ENCODE measurements at regions not wholly inside any gene's neighbourhood (a gene's known extent, or its start where the extent isn't known, plus 50 kb on each side); places are given as distances from the start of the nearest gene placed in this dataset.

DNA sequence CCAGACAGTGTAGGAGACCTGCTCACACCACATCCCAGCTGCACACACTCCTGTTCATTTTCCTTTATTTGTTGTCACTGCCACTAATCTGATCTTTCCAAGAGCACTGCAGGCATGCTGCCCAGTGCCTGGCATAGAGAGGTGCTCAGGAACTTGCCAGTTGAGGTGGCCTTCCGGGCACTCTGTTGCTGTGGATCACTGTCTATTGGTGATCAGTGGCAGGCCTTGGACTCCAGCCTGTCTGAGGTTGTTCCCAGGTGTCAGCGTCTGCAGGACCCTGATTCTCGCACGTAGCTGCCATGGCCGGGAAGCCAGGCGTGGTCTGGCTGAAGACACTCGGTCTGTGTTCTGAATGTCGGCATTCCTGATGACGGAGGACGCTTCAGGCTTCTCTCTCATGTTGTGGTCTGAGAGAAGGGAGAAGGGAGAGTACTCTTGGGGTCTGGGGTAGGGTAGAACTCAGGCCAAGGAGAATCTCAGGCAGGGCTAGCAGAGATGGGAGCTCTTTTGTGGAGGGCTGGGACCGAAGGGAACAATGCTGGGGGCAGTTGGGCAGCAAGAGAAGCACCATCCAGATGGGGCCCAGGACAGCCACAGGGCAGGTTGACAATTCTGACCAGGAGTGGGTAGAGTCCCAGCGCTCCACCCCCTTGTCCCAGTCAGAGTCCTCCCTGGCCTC is 240.9 kb downstream of the MYCN start:
- TF ChIP-seq EP300 (IDR thresholded peaks at IDR 0.05) (no peak), POLR2AphosphoS5 (IDR thresholded peaks at IDR 0.05) (no peak), POLR2A (IDR thresholded peaks at IDR 0.05) (no peak)
- TF ChIP-seq, protein P1, sequence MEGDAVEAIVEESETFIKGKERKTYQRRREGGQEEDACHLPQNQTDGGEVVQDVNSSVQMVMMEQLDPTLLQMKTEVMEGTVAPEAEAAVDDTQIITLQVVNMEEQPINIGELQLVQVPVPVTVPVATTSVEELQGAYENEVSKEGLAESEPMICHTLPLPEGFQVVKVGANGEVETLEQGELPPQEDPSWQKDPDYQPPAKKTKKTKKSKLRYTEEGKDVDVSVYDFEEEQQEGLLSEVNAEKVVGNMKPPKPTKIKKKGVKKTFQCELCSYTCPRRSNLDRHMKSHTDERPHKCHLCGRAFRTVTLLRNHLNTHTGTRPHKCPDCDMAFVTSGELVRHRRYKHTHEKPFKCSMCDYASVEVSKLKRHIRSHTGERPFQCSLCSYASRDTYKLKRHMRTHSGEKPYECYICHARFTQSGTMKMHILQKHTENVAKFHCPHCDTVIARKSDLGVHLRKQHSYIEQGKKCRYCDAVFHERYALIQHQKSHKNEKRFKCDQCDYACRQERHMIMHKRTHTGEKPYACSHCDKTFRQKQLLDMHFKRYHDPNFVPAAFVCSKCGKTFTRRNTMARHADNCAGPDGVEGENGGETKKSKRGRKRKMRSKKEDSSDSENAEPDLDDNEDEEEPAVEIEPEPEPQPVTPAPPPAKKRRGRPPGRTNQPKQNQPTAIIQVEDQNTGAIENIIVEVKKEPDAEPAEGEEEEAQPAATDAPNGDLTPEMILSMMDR (IDR thresholded peaks at IDR 0.05): no peak
- intact Hi-C loops (cut with DNase I): no loop called here
- H3K4me1 ChIP-seq: no peaks in the 10 kb centered on the region
- H3K27ac ChIP-seq: no peak overlapping the region
- no peaks in the 10 kb centered on the region for H3K27me3 ChIP-seq
- no peaks in the 10 kb centered on the region for H3K36me3 ChIP-seq
- H3K9me3 ChIP-seq: no peaks in the 10 kb centered on the region
- WGBS, 2 donors: 93 to 97% methylated on average over 12 of the region's 12 CpGs
- no peak overlapping the region for H3K4me3 ChIP-seq
- no peak for DNase-seq

DNA sequence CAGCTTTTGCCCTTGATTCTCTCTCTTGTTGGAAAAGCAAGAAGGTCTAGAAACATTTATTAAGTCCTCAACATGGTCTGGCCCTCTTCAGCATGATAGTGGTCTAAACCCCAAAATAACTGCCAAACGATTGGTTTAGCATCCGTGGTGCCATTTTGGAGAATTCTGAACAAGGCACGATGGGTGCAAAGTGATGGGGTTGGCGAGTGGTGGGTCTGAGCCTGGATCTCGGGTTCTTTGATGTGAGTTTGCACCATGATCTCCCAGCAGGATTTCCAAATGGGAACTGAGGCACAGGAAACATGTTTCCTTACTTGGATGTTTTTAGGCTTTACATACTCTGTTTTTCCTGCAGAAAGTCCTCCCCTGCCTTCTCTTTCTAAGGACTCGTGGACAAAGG is 240.3 kb downstream of the MYCN start:
- DNase-seq: no peak
- TF ChIP-seq EP300 (IDR thresholded peaks at IDR 0.05) (no peak), POLR2AphosphoS5 (IDR thresholded peaks at IDR 0.05) (no peak), POLR2A (IDR thresholded peaks at IDR 0.05) (no peak)
- TF ChIP-seq, protein P1 (IDR thresholded peaks at IDR 0.05): no peak
- no peak overlapping the region for H3K4me3 ChIP-seq
- H3K27me3 ChIP-seq: no peaks in the 10 kb centered on the region
- no peak overlapping the region for H3K27ac ChIP-seq
- no peaks in the 10 kb centered on the region for H3K4me1 ChIP-seq
- H3K9me3 ChIP-seq: no peaks in the 10 kb centered on the region
- intact Hi-C loops (cut with DNase I): no loop called here
- no peaks in the 10 kb centered on the region for H3K36me3 ChIP-seq
- 93 to 94% methylated on average over 6 of the region's 6 CpGs for WGBS, 2 donors

DNA sequence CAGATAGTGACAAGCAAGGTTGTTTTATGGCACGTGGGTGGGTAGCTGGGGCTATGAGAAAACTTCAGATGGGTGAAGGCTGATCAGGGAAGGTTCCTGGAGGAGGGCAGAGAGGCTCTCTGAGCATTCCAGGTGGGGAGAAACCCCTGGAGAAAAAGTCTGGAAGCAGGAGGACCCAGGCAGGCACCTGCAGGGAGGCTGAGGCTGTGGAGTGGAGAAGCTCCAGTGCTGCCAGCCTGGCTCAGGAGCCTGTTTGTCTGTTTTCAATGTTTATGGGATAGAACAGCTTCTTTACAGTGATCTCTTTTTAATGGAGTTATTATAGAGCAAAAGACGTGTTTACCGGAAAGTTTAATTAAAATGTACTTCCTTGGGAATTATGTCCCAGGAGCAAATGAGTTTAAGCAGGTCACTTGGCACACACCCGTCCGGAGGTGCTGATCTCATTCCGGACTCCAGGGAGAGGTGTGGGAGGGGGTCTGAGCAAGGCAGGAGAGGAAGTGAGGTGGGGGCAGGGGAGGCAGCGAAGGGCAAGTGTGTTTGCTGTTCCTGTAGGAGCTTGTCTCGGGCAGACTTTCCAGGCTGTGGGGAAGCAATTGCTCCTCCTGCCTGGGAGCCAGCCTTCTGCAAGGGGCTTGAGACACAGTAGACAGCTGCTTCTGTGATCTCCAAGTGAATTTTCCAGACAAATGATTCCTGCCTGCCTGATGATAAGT is 239.5 kb downstream of the MYCN start:
- no peaks in the 10 kb centered on the region for H3K36me3 ChIP-seq
- intact Hi-C loops (cut with DNase I): no loop called here
- H3K27ac ChIP-seq: no peak overlapping the region
- WGBS, 2 donors: 22 to 50% methylated on average over 8 of the region's 8 CpGs
- H3K9me3 ChIP-seq: no peaks in the 10 kb centered on the region
- H3K27me3 ChIP-seq: no peaks in the 10 kb centered on the region
- no peak overlapping the region for H3K4me3 ChIP-seq
- TF ChIP-seq EP300 (IDR thresholded peaks at IDR 0.05) (no peak), POLR2A (IDR thresholded peaks at IDR 0.05) (no peak), POLR2AphosphoS5 (IDR thresholded peaks at IDR 0.05) (no peak)
- TF ChIP-seq, protein P1 (IDR thresholded peaks at IDR 0.05): no peak
- no peak for DNase-seq
- no peaks in the 10 kb centered on the region for H3K4me1 ChIP-seq

DNA sequence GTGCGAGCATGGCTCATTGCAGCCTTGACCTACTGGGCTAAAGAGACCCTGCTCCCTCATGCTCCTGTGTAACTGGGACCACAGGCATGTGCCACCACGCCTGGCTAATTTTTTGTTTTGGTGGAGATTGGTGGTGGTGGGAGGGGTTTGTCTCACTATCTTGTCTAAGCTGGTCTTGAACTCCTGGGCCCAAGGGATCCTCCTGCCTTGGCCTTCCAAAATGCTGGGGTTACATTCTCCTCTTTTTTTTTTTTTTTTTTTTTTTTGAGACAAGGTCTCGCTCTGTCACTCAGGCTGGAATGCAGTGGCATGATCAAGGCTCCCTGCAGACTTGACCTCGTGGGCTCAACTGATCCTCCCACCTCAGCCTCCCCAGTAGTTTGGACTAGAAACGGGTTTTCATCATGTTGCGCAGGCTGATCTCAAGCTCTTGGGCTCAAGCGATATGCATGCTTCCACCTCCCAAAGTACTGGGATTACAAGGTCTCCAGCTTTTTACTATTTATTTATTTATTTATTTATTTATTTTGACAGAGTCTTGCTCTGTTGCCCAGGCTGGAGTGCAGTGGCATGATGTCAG is 238.3 kb downstream of the MYCN start:
- 93 to 94% methylated on average over 7 of the region's 7 CpGs for WGBS, 2 donors
- no peaks in the 10 kb centered on the region for H3K9me3 ChIP-seq
- no peaks in the 10 kb centered on the region for H3K36me3 ChIP-seq
- DNase-seq: no peak
- no peak for TF ChIP-seq POLR2AphosphoS5 (IDR thresholded peaks at IDR 0.05)
- no peak for TF ChIP-seq POLR2A (IDR thresholded peaks at IDR 0.05)
- TF ChIP-seq EP300 (IDR thresholded peaks at IDR 0.05): no peak
- TF ChIP-seq, protein P1 (IDR thresholded peaks at IDR 0.05): no peak
- no peaks in the 10 kb centered on the region for H3K4me1 ChIP-seq
- intact Hi-C loops (cut with DNase I): no loop called here
- H3K4me3 ChIP-seq: no peak overlapping the region
- H3K27me3 ChIP-seq: no peaks in the 10 kb centered on the region
- H3K27ac ChIP-seq: no peak overlapping the region

All from sigmoid colon (tissue), 6 donors.